ENCODE measurements at regions not wholly inside any gene's neighbourhood (a gene's known extent, or its start where the extent isn't known, plus 50 kb on each side); places are given as distances from the start of the nearest gene placed in this dataset.
"Not testable (repeated sequence)": the region's sequence is repeated elsewhere in the genome, so short reads cannot be mapped to it uniquely, and the experiment has no call there.

DNA sequence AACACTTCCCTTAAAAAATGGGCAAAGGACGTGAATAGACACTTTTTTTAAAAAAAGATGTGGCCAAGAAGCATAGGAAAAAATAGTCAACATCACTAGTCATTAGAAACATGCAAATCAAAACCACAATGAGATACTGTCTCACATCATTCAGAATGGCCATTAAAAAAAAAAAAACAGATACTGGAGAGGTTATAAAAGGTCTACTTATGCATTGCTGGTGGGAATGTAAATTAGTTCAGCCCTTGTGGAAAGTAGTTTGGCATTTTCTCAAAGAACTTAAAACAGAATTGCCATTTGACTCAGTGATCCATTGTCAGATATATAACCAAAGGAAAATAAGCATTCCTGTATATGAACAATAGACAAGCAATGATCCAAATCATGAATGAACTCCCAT is 352.8 kb upstream of the EPHA5 start:
- DNase-seq (ENCODE audit: low read depth) = no peak

GRCh38 chr4:66017671-66018070 is 347.4 kb upstream of the EPHA5 start:
- no peak for DNase-seq (ENCODE audit: low read depth)

DNA sequence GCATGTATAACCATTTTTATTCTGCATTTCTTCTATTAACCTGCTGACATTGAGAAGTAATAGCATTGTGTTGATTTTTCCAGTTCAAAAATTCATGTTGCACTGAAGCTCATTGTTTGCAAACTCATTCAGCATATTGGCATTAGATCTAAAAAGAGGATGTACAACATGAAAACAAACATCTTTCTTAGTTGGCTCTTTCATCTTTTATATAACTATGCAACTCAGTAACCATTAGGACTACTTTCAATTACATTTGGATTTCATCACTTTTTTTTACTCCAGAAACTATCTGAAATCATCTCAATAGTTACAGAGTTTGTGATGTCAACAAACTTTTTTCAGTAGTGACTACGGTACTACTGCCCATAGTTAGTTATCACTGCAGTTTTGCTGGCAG is 346.0 kb upstream of the EPHA5 start:
- DNase-seq (ENCODE audit: low read depth) = no peak

- DNase-seq (ENCODE audit: low read depth) = no peak
Measured at GRCh38 chr4:66014146-66014765, 344.0 kb upstream of the EPHA5 start.

GRCh38 chr4:66000510-66001117 is 330.3 kb upstream of the EPHA5 start:
- no peak for DNase-seq (ENCODE audit: low read depth)

DNA sequence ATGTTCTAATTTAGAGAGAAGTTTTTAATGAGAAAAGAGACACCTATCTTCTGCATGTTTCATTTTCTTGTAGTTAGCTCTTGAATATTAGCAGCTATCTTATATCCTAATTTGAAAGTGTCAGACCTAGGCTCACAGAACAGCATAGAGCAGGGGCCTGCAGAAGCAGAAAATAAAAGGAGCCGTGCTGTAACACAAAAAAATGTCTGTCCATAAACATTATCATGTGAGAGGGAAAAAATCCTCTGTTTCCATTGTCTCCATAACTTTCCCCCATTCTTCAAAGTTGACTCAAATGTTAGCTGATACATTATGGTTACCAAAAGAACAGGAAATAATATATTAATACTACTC is 329.2 kb upstream of the EPHA5 start:
- DNase-seq (ENCODE audit: low read depth) = no peak

GRCh38 chr4:65998807-65999517 is 328.7 kb upstream of the EPHA5 start:
- DNase-seq (ENCODE audit: low read depth) = not testable (repeated sequence)

- DNase-seq (ENCODE audit: low read depth) = no peak
Measured at GRCh38 chr4:65983061-65983460, 312.8 kb upstream of the EPHA5 start.

DNA sequence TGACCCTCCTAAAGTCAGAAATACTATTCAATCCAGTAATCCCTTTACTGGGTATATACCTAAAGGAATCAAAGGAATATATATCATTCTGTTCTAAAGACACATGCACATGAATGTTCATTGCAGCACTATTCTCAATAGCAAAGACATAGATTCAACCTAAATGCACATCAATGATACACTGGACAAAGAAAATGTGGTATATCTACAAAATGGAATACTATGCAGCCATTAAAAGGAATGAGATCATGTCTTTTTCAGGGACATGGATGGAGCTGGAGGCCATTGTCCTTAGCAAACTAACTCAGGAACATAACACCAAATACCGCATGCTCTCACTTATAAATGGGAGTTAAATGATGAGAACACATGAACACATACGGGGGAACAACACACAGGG is 306.0 kb upstream of the EPHA5 start:
- DNase-seq (ENCODE audit: low read depth) = no peak

DNA sequence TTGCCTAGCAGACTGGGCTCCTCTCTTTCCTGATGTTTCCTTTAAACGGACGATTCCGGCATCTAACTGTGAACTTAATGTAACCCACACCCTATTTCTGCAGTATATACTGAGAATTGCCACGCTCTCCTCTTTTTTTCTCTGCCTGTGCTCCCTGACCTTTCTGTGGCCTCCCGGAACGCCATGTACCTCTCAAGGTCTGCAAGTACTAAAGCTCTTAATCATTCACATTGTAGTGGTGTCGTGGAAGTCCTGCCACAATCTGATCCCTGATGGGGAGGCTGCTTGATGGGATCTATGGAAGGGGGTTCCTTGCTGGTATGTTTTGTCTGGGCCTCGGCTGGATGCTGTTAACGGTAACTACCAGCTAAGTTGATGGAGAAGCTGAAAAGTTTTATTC is 302.9 kb upstream of the EPHA5 start:
- no peak for DNase-seq (ENCODE audit: low read depth)

DNA sequence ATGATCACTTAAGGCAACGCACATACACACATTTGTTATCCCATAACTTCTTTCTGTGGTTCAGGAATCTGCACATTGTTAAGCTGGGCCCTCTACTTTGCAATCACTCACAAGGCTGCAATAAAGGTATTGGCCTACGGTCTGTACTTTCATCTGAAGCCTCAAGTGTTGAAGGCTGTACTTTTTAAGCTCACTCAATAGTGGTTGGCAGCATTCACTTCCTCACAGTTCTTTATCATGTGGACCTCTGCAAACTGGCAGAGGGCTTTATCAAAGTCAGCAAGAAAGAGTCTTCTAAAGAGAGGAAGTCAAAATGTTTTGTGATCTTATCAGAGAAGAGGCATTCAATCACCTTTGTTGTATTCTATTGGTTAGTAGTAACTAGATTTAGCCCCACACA is 301.4 kb upstream of the EPHA5 start:
- DNase-seq (ENCODE audit: low read depth) = no peak

- DNase-seq (ENCODE audit: low read depth) = no peak
Measured at GRCh38 chr4:65968831-65969558, 298.7 kb upstream of the EPHA5 start.

GRCh38 chr4:65960751-65961150 is 290.5 kb upstream of the EPHA5 start:
- no peak for DNase-seq (ENCODE audit: low read depth)

GRCh38 chr4:65954416-65954815 is 284.1 kb upstream of the EPHA5 start:
- no peak for DNase-seq (ENCODE audit: low read depth)

- DNase-seq (ENCODE audit: low read depth) = no peak
Measured at GRCh38 chr4:65951177-65951576, 280.9 kb upstream of the EPHA5 start.

- no peak for DNase-seq (ENCODE audit: low read depth)
Measured at GRCh38 chr4:65943076-65943475, 272.8 kb upstream of the EPHA5 start.

DNA sequence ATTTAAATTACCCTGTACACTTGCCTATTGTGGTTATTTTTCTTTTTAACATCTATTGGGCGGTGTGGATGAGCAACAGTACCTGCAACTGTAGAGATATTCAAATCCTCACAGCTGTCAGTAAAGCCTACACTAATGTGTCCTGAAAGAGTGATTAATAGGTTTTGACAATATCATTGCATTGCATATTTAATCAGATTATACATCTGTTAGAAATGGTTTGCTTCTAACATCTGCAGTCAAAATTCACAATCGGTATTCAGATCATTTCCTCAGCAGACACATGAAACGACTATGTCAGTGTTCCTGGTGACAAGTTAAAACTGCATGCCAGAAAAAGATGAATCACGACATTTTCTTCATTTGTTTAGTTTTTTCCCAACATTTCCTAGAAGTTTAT is 254.6 kb upstream of the EPHA5 start:
- DNase-seq (ENCODE audit: low read depth) = no peak

- DNase-seq (ENCODE audit: low read depth) = no peak
Measured at GRCh38 chr4:65923616-65924015, 253.3 kb upstream of the EPHA5 start.

GRCh38 chr4:65921180-65921579 is 250.9 kb upstream of the EPHA5 start:
- no peak for DNase-seq (ENCODE audit: low read depth)

GRCh38 chr4:65918872-65919271 is 248.6 kb upstream of the EPHA5 start:
- DNase-seq (ENCODE audit: low read depth) = no peak

DNA sequence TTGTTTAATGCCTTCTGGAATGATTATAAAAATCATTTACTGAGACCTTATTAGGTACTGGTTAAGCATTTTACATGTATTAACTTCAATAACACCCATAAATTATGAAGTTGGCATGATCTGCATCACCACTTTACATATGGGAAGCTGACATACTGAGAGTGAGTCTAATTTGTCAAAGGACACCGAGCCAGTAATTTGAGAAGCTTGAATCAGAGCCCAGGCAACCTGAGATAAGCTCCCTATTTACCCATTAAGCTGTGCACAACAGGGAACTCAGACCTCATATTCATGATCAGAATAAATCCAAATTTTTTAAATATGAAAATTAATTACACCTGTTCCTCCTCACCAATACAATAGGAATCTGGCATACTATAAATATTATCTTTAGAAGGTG is 247.9 kb upstream of the EPHA5 start:
- no peak for DNase-seq (ENCODE audit: low read depth)

DNA sequence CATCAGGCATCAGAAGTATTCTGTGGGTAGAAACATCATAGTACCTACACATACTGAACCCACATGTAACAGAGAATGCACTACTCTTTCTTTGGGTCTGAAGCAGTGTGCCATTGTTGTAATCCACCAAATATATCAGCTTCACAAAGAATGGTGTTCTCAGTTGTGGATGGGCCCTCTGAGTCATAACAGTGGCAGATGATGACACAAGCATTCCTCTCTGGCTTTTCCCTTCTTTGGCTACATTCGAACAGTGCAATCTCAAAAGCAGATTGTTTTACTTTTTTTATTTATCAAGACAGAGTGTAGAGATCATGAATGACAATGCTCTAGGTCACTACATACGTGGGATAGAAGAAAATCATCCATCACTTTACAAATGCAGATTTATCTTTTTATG is 247.2 kb upstream of the EPHA5 start:
- no peak for DNase-seq (ENCODE audit: low read depth)

DNA sequence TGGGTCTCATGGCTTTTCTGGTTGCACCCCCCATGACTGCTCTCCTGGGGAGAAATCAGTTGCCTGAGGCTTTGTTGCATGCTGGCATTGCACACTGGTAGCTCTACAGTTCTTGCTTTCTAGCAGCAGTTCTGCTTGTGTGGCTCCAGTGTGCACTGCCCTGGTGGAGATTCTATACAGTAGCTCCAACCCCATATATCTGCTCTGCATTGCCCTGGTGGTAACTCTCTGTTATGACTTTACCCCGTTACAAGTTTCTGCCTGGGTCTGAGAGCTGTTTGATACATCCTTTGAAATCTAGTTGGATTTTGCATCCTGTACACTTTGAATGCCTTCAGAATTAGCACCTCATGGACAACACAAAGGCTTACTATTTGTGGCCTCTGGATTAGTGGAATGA is 241.4 kb upstream of the EPHA5 start:
- no peak for DNase-seq (ENCODE audit: low read depth)

All from stimulated activated CD8-positive, alpha-beta memory T cell treated with anti-CD3 and anti-CD28 coated beads, Interleukin-15, amount 100 ng/mL, for 24 hours (primary cell).